ENCODE measurements at regions not wholly inside any gene's neighbourhood (a gene's known extent, or its start where the extent isn't known, plus 50 kb on each side); places are given as distances from the start of the nearest gene placed in this dataset.

GRCh38 chr20:52893498-52893897, 78.7 kb upstream of the TSHZ2 start:
- Histone ChIP-seq H3K36me3 (ENCODE audit: control insufficient read depth, insufficient read depth, low read length) (no peaks in the 10 kb centered on the region), H3K4me3 (ENCODE audit: low read depth in 2 of 2, low read length in 2 of 2) (no peak overlapping the region), H3K27ac (ENCODE audit: low read length) (no peak overlapping the region), H3K27me3 (ENCODE audit: control insufficient read depth, insufficient read depth, low read length) (no peaks in the 10 kb centered on the region; the same call in 1 of the 2 replicates), H3K9me3 (ENCODE audit: control insufficient read depth, insufficient read depth, low read depth, low read length) (no peaks in the 10 kb centered on the region), H3K4me1 (ENCODE audit: control insufficient read depth, insufficient read depth, low read length) (no peaks in the 10 kb centered on the region)
- CTCF ChIA-PET, result no interaction called here
- in situ Hi-C loops (cut with HindIII; ENCODE audit: low pct_unique_long_range_greater_than_20kb, low sequenced_read_pairs), result no loop called here
- no TSS peak for BruUV-seq (replicated peaks)
- TF ChIP-seq SIN3A (IDR thresholded peaks at IDR 0.05; ENCODE audit: borderline replicate concordance, insufficient read depth, low read depth, low read length) (no peak), CTCF (IDR thresholded peaks at IDR 0.05) (no peak), POLR2AphosphoS5 (IDR thresholded peaks at IDR 0.05; ENCODE audit: low read depth, low read length) (no peak), TCF7L2 (IDR thresholded peaks at IDR 0.05; ENCODE audit: low read depth, low read length) (no peak), REST (IDR thresholded peaks at IDR 0.05; ENCODE audit: insufficient read depth in 1 of 2, low read depth in 2 of 2, low read length in 1 of 2) (no peak)
- DNase-seq (ENCODE audit: low read depth, low spot score) (no peak), ATAC-seq (no peak)
- POLR2A ChIA-PET, result no interaction called here
- intact Hi-C loops (cut with micrococcal nuclease; ENCODE audit: unreplicated experiment), result no loop called here

- no peak for TF ChIP-seq REST (IDR thresholded peaks at IDR 0.05; ENCODE audit: insufficient read depth in 1 of 2, low read depth in 2 of 2, low read length in 1 of 2)
- no peak for TF ChIP-seq SIN3A (IDR thresholded peaks at IDR 0.05; ENCODE audit: borderline replicate concordance, insufficient read depth, low read depth, low read length)
- no peak for TF ChIP-seq POLR2AphosphoS5 (IDR thresholded peaks at IDR 0.05; ENCODE audit: low read depth, low read length)
- Histone ChIP-seq H3K9me3 (ENCODE audit: control insufficient read depth, insufficient read depth, low read depth, low read length) (no peaks in the 10 kb centered on the region), H3K36me3 (ENCODE audit: control insufficient read depth, insufficient read depth, low read length) (no peaks in the 10 kb centered on the region), H3K27ac (ENCODE audit: low read length) (no peak overlapping the region), H3K4me1 (ENCODE audit: control insufficient read depth, insufficient read depth, low read length) (no peaks in the 10 kb centered on the region), H3K27me3 (ENCODE audit: control insufficient read depth, insufficient read depth, low read length) (no peaks in the 10 kb centered on the region; the same call in 1 of the 2 replicates), H3K4me3 (ENCODE audit: low read depth in 2 of 2, low read length in 2 of 2) (no peak overlapping the region)
- ChIA-PET POLR2A (no interaction called here), CTCF (no interaction called here)
- ATAC-seq (no peak), DNase-seq (ENCODE audit: low read depth, low spot score) (no peak)
- intact Hi-C loops (cut with micrococcal nuclease; ENCODE audit: unreplicated experiment), result no loop called here
- BruUV-seq (replicated peaks), result no TSS peak
- in situ Hi-C loops (cut with HindIII; ENCODE audit: low pct_unique_long_range_greater_than_20kb, low sequenced_read_pairs), result no loop called here
These were observed 80.1 kb upstream of the TSHZ2 start for GRCh38 chr20:52892023-52892422.
